GM12892 (cell line): ENCODE measurements at regions not wholly inside any gene's neighbourhood (a gene's known extent, or its start where the extent isn't known, plus 50 kb on each side); places are given as distances from the start of the nearest gene placed in this dataset.
"Not testable (repeated sequence)": the region's sequence is repeated elsewhere in the genome, so short reads cannot be mapped to it uniquely, and the experiment has no call there.

Experiments used
- POLR2AphosphoS5 ChIP-seq: IDR thresholded peaks from 2 replicates; pipeline ENCODE4 v1.6.1; 2011; ENCODE audit warnings: low read depth, low read length, control low read depth
- TAF1 ChIP-seq: IDR thresholded peaks from 2 replicates; pipeline ENCODE4 v1.6.1; 2011; ENCODE audit warnings: low read depth, mild to moderate bottlenecking, control low read depth, low read length, borderline replicate concordance

GRCh38 chr5:34377651-34378050, 278.5 kb upstream of the RAI14 start:
- TF ChIP-seq POLR2AphosphoS5, TAF1: not testable (repeated sequence)
